PC-9 (cell line): ENCODE measurements at regions not wholly inside any gene's neighbourhood (a gene's known extent, or its start where the extent isn't known, plus 50 kb on each side); places are given as distances from the start of the nearest gene placed in this dataset.

Experiments used
- EZH2 ChIP-seq: fragments of 200-600 bp; sonication (generic); IDR thresholded peaks from 2 replicates; pipeline ENCODE4 v1.8.0; 2017; ENCODE audit warnings: antibody characterized with exemption, low read depth
- TF ChIP-seq, protein P1 (sequence below): fragments of 200-600 bp; sonication (generic); conservative IDR thresholded peaks from 2 replicates; pipeline ENCODE4 v1.6.1; 2017; ENCODE audit warnings: mixed run types, antibody characterized with exemption, mild to moderate bottlenecking, moderate library complexity

- TF ChIP-seq, protein P1, sequence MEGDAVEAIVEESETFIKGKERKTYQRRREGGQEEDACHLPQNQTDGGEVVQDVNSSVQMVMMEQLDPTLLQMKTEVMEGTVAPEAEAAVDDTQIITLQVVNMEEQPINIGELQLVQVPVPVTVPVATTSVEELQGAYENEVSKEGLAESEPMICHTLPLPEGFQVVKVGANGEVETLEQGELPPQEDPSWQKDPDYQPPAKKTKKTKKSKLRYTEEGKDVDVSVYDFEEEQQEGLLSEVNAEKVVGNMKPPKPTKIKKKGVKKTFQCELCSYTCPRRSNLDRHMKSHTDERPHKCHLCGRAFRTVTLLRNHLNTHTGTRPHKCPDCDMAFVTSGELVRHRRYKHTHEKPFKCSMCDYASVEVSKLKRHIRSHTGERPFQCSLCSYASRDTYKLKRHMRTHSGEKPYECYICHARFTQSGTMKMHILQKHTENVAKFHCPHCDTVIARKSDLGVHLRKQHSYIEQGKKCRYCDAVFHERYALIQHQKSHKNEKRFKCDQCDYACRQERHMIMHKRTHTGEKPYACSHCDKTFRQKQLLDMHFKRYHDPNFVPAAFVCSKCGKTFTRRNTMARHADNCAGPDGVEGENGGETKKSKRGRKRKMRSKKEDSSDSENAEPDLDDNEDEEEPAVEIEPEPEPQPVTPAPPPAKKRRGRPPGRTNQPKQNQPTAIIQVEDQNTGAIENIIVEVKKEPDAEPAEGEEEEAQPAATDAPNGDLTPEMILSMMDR: no peak
- no peak for TF ChIP-seq EZH2
These were observed 422.0 kb downstream of the CBLN2 start for GRCh38 chr18:72122103-72122502.
